Fibroblast of the aortic adventitia (primary cell): ENCODE measurements at regions not wholly inside any gene's neighbourhood (a gene's known extent, or its start where the extent isn't known, plus 50 kb on each side); places are given as distances from the start of the nearest gene placed in this dataset.

Experiments
- DNase-seq: peaks from one replicate; pipeline ENCODE4 v3.0.0-alpha.2; 2010; ENCODE audit warnings: low read depth
- H3K4me3 ChIP-seq: 2 replicates; pipeline ENCODE4 v1.5.1; 2011; ENCODE audit warnings: low read depth, mild to moderate bottlenecking, control low read depth, low read length, moderate library complexity
- CTCF ChIP-seq: IDR thresholded peaks from 2 replicates; pipeline ENCODE4 v1.5.1; 2011; ENCODE audit warnings: mild to moderate bottlenecking, low read length, control low read depth, inconsistent platforms; ENCODE audit not compliant: insufficient read depth

- H3K4me3 ChIP-seq = no peak overlapping the region
- DNase-seq = no peak
- no peak for TF ChIP-seq CTCF
Observed at GRCh38 chr15:95563634-95564033, 766.9 kb upstream of the NR2F2 start.

- H3K4me3 ChIP-seq = no peak overlapping the region
- DNase-seq = peak; percentile 2
- no peak for TF ChIP-seq CTCF
Observed at GRCh38 chr15:95565016-95565600, 765.4 kb upstream of the NR2F2 start.

GRCh38 chr15:95565690-95566089 lies 764.8 kb upstream of the NR2F2 start:
- no peak for DNase-seq
- H3K4me3 ChIP-seq = no peak overlapping the region
- TF ChIP-seq CTCF = no peak

GRCh38 chr15:95567686-95568085 lies 762.8 kb upstream of the NR2F2 start:
- peak; percentile 59 for DNase-seq
- no peak overlapping the region for H3K4me3 ChIP-seq

GRCh38 chr15:95574053-95574452 lies 756.4 kb upstream of the NR2F2 start:
- no peak for TF ChIP-seq CTCF
- no peak overlapping the region for H3K4me3 ChIP-seq
- DNase-seq = no peak

More at GRCh38 chr15:95567686-95568085, 762.8 kb upstream of the NR2F2 start:
- no peak for TF ChIP-seq CTCF

- no peak overlapping the region for H3K4me3 ChIP-seq
- DNase-seq = no peak
- no peak for TF ChIP-seq CTCF
Observed at GRCh38 chr15:95577927-95578326, 752.6 kb upstream of the NR2F2 start.

GRCh38 chr15:95580121-95580520 lies 750.4 kb upstream of the NR2F2 start:
- no peak for DNase-seq
- H3K4me3 ChIP-seq = no peak overlapping the region
- peak; percentile 12 for TF ChIP-seq CTCF
